GM12878 (cell line): ENCODE measurements at regions not wholly inside any gene's neighbourhood (a gene's known extent, or its start where the extent isn't known, plus 50 kb on each side); places are given as distances from the start of the nearest gene placed in this dataset.

Experiments
- ATAC-seq: fragments of 200-7000 bp; cut with Tn5 transposase; 3 replicates; pipeline ENCODE4 v1.9.1; 2020; ENCODE audit warnings: mild to moderate bottlenecking, moderate library complexity
- BruUV-seq: library from RNA; stranded (reverse); fragments of 400-500 nt; replicated peaks from 2 replicates; lab custom pipeline; 2021; lab: Mats Ljungman, UMichigan
- CTCF ChIA-PET: fragments of 300-600 bp; sonication (Branson Sonifier 250); formaldehyde crosslinking; extraction: SDS; loops from one replicate; lab custom pipeline; 2021; ENCODE audit warnings: inconsistent platforms; lab: Yijun Ruan, JAX
- POLR2A ChIA-PET: fragments of 350-600 bp; formaldehyde crosslinking; extraction: SDS; loops from one replicate; lab custom pipeline; 2021; ENCODE audit warnings: inconsistent platforms; lab: Charles Lee
- RAD21 ChIA-PET: fragments of 300-600 bp; sonication (Branson Sonifier 250); formaldehyde crosslinking; loops from one replicate; lab custom pipeline; 2023; ENCODE audit warnings: antibody characterized with exemption; ENCODE audit not compliant: unreplicated experiment; lab: Charles Lee
- SMC1A ChIA-PET: fragments of 300-600 bp; sonication (Branson Sonifier 250); formaldehyde crosslinking; loops from one replicate; lab custom pipeline; 2023; ENCODE audit not compliant: unreplicated experiment, uncharacterized antibody; lab: Charles Lee
- DNase-seq: peaks from one replicate; pipeline ENCODE4 v3.0.0-alpha.2; 2011; ENCODE audit warnings: low read depth, low spot score
- FAIRE-seq: peaks from 3 replicates; lab custom pipeline; 2011; peaks lifted over from hg19 to GRCh38; lab: Jason Lieb, UNC
- H2AFZ ChIP-seq: 2 replicates; pipeline ENCODE4 v1.6.0; 2011; ENCODE audit warnings: low read depth, low read length, control low read depth; ENCODE audit not compliant: control insufficient read depth
- H3K27ac ChIP-seq: 2 replicates; pipeline ENCODE4 v1.5.1; 2011; ENCODE audit warnings: control low read depth; ENCODE audit not compliant: control insufficient read depth, insufficient read depth
- H3K27me3 ChIP-seq, 2 experiments: replicated peaks in 1 of 2; 2 replicates each; pipeline versions ENCODE4 v1.6.0 to v1.6.1; 2011; ENCODE audit warnings: low read length in 1 of 2; ENCODE audit not compliant: control insufficient read depth in 2 of 2, insufficient read depth in 2 of 2
- H3K36me3 ChIP-seq, 2 experiments: 2 replicates each; pipeline ENCODE4 v1.5.1; 2011; ENCODE audit warnings: low read length in 1 of 2; ENCODE audit not compliant: control insufficient read depth in 2 of 2, insufficient read depth in 2 of 2
- H3K4me1 ChIP-seq: 2 replicates; pipeline ENCODE4 v1.6.1; 2011; ENCODE audit warnings: mild to moderate bottlenecking, low read length, moderate library complexity, mixed read lengths; ENCODE audit not compliant: control insufficient read depth, insufficient read depth
- H3K4me2 ChIP-seq: 2 replicates; pipeline ENCODE4 v1.6.0; 2011; ENCODE audit warnings: control low read depth; ENCODE audit not compliant: control insufficient read depth, insufficient read depth
- H3K4me3 ChIP-seq: fragments of 200-600 bp; sonication (generic); 2 replicates; pipeline ENCODE4 v1.5.1; 2016
- H3K79me2 ChIP-seq: 2 replicates; pipeline ENCODE4 v1.6.0; 2011; ENCODE audit warnings: low read length; ENCODE audit not compliant: control insufficient read depth, insufficient read depth
- H3K9ac ChIP-seq: 2 replicates; pipeline ENCODE4 v1.8.0; 2011; ENCODE audit warnings: low read length, control low read depth, mixed read lengths; ENCODE audit not compliant: control insufficient read depth, insufficient read depth
- H3K9me3 ChIP-seq: replicated peaks from 3 replicates; pipeline ENCODE4 v1.5.1; 2011; ENCODE audit warnings: mild to moderate bottlenecking, low read length; ENCODE audit not compliant: control insufficient read depth, insufficient read depth
- H4K20me1 ChIP-seq: 2 replicates; pipeline ENCODE4 v1.6.0; 2011; ENCODE audit not compliant: control insufficient read depth, insufficient read depth
- CEBPZ ChIP-seq: fragments of 150-350 bp; IDR thresholded peaks from 2 replicates; pipeline ENCODE4 v1.6.1; 2016; ENCODE audit warnings: low read depth, low read length
- CUX1 ChIP-seq: IDR thresholded peaks from 2 replicates; pipeline ENCODE4 v1.6.1; 2012; ENCODE audit warnings: improper control_type of control experiment, low read depth, low read length; ENCODE audit not compliant: insufficient replicate concordance
- HDGF ChIP-seq: fragments of 450-650 bp; IDR thresholded peaks from 2 replicates; pipeline ENCODE4 v1.6.1; 2016; ENCODE audit warnings: antibody characterized with exemption
- IRF4 ChIP-seq: IDR thresholded peaks from 2 replicates; pipeline ENCODE4 v1.6.1; 2011; ENCODE audit warnings: low read depth, low read length
- NR2F1 ChIP-seq: fragments of 450-650 bp; conservative IDR thresholded peaks from 2 replicates; pipeline ENCODE4 v1.6.1; 2017; ENCODE audit warnings: mild to moderate bottlenecking
- POU2F2 ChIP-seq: IDR thresholded peaks from 3 replicates; pipeline ENCODE4 v1.6.1; 2011; ENCODE audit warnings: low read depth, mild to moderate bottlenecking, low read length, borderline replicate concordance
- RAD21 ChIP-seq: IDR thresholded peaks from 2 replicates; pipeline ENCODE4 v1.6.1; 2011; ENCODE audit warnings: mild to moderate bottlenecking, low read depth, low read length, moderate library complexity; ENCODE audit not compliant: insufficient read depth
- RBBP5 ChIP-seq: fragments of 200-600 bp; sonication (generic); conservative IDR thresholded peaks from 2 replicates; pipeline ENCODE4 v1.6.1; 2016
- RELA ChIP-seq: fragments of 450-650 bp; IDR thresholded peaks from 2 replicates; pipeline ENCODE4 v1.8.0; 2014; ENCODE audit warnings: borderline replicate concordance; ENCODE audit not compliant: partially characterized antibody
- SMAD5 ChIP-seq: IDR thresholded peaks from 2 replicates; pipeline ENCODE4 v1.6.1; 2016; ENCODE audit warnings: antibody characterized with exemption, low read depth
- WGBS: methylation state at CpG from one replicate; pipeline ENCODE4 v1.1.6; 2016; ENCODE audit warnings: low lambda C conversion rate; ENCODE audit not compliant: insufficient replicate concordance, insufficient coverage; ENCODE audit errors: missing lambda C conversion rate; 5-methylcytosine and 5-hydroxymethylcytosine counted together
- in situ Hi-C: fragments of 300-500 bp; cut with MboI; formaldehyde crosslinking; loops from 9 replicates; pipeline ENCODE4 v1.14.3; 2018; ENCODE audit warnings: mixed read lengths
- intact Hi-C: fragments of 100-400 bp; cut with micrococcal nuclease; formaldehyde crosslinking; loops from one replicate; pipeline ENCODE4 v1.14.2; 2022; ENCODE audit not compliant: unreplicated experiment
- TF ChIP-seq, protein P1 (sequence below): IDR thresholded peaks from 2 replicates; pipeline ENCODE4 v1.6.1; 2012; ENCODE audit warnings: mild to moderate bottlenecking, low read depth, low read length

DNA sequence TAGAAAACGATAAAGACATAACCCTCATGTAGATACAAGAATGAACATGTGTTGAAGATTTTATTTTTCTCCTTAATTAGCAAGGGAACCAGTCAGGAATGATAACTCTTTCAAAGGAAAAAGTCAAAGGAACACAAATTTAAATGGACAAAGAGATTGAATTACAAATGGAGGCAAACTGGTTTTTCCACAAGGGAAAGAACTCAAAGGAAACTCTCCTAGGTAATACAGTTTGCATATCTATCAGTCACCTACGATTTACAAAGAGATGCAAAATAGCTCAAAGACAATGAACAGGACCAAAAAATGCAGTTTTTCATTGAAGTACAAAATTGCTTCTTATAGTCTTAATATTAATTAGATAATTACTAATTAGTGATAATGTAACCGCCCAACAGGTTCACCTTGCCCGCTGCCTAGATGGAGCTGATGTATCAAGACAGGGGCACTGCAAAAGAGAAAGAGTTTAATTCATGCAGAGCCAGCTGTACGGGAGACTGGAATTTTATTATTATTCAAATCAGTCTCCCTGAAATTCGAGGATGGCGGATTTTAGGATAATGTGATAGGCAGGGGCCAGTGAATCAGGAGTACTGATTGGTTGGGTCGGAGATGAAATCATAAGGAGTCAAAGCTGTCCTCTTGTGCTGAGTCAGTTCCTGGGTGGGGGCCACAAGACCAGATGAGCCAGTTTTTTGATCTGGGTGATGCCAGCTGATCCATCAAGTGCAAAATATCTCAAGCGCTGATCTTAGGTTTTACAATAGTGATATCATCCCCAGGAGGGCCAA lies 151.0 kb downstream of the TMEM17 start:
- Histone ChIP-seq H3K79me2 (no peaks in the 10 kb centered on the region), H3K4me1 (no peaks in the 10 kb centered on the region), H3K9me3 (peaks cover under 1% of the 10 kb centered on the region; the same call in 2 of the 3 replicates), H2AFZ (no peak overlapping the region), H3K36me3 (no peaks in the 10 kb centered on the region), H4K20me1 (no peaks in the 10 kb centered on the region), H3K27me3 (no peaks in the 10 kb centered on the region), H3K4me2 (no peak overlapping the region), H3K9ac (no peak overlapping the region), H3K4me3 (no peak overlapping the region), H3K27ac (no peak overlapping the region)
- ChIA-PET CTCF (interaction anchor here (0.6 kb wide), 1 partner anchor 768 kb away, joined by 4 read pairs; no protein-coding TSS in a partner anchor), POLR2A (interaction anchor here (0.7 kb wide), 2 partner anchors 92 to 577 kb away, joined by 3 read pairs; no protein-coding TSS in a partner anchor), SMC1A (interaction anchor here (0.7 to 1.7 kb wide), 2 partner anchors 11 to 122 kb away, joined by 3 to 4 read pairs; no protein-coding TSS in a partner anchor), RAD21 (interaction anchor here (0.6 kb wide), 2 partner anchors 53 to 259 kb away, joined by 3 read pairs; no protein-coding TSS in a partner anchor)
- in situ Hi-C loops (no loop called here), intact Hi-C loops (no loop called here)
- DNase-seq (no peak), ATAC-seq (no peak), FAIRE-seq (no peak)
- BruUV-seq, result no TSS peak
- 86% methylated on average over 9 of the region's 9 CpGs for WGBS
- TF ChIP-seq SMAD5, result no peak
- no peak for TF ChIP-seq POU2F2
- TF ChIP-seq HDGF, result no peak
- TF ChIP-seq CUX1, result no peak
- no peak for TF ChIP-seq RBBP5
- TF ChIP-seq NR2F1, result no peak
- TF ChIP-seq RAD21, result no peak
- no peak for TF ChIP-seq IRF4
- TF ChIP-seq CEBPZ, result no peak
- no peak for TF ChIP-seq RELA
- TF ChIP-seq, protein P1, sequence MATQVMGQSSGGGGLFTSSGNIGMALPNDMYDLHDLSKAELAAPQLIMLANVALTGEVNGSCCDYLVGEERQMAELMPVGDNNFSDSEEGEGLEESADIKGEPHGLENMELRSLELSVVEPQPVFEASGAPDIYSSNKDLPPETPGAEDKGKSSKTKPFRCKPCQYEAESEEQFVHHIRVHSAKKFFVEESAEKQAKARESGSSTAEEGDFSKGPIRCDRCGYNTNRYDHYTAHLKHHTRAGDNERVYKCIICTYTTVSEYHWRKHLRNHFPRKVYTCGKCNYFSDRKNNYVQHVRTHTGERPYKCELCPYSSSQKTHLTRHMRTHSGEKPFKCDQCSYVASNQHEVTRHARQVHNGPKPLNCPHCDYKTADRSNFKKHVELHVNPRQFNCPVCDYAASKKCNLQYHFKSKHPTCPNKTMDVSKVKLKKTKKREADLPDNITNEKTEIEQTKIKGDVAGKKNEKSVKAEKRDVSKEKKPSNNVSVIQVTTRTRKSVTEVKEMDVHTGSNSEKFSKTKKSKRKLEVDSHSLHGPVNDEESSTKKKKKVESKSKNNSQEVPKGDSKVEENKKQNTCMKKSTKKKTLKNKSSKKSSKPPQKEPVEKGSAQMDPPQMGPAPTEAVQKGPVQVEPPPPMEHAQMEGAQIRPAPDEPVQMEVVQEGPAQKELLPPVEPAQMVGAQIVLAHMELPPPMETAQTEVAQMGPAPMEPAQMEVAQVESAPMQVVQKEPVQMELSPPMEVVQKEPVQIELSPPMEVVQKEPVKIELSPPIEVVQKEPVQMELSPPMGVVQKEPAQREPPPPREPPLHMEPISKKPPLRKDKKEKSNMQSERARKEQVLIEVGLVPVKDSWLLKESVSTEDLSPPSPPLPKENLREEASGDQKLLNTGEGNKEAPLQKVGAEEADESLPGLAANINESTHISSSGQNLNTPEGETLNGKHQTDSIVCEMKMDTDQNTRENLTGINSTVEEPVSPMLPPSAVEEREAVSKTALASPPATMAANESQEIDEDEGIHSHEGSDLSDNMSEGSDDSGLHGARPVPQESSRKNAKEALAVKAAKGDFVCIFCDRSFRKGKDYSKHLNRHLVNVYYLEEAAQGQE, result no peak
